ENCODE measurements at regions not wholly inside any gene's neighbourhood (a gene's known extent, or its start where the extent isn't known, plus 50 kb on each side); places are given as distances from the start of the nearest gene placed in this dataset.

- Histone ChIP-seq H3K4me2 (replicated peaks; ENCODE audit: extremely low read depth, low read length, poor library complexity, severe bottlenecking) (no peak overlapping the region), H3K36me3 (replicated peaks in 1 of 2; ENCODE audit: control insufficient read depth in 1 of 2, insufficient read depth in 2 of 2, low read length in 2 of 2) (no peaks in the 10 kb centered on the region), H3K9me3 (replicated peaks in 1 of 2; ENCODE audit: control insufficient read depth in 1 of 2, insufficient read depth in 1 of 2, low read length in 2 of 2) (no peaks in the 10 kb centered on the region), H3K4me1 (ENCODE audit: control insufficient read depth in 1 of 2, insufficient read depth in 2 of 2, low read length in 2 of 2) (no peaks in the 10 kb centered on the region), H2AFZ (ENCODE audit: insufficient read depth, low read depth, low read length, poor library complexity, severe bottlenecking) (no peak overlapping the region), H3K4me3 (replicated peaks in 1 of 3; ENCODE audit: low read depth in 2 of 3, low read length in 3 of 3) (no peak overlapping the region), H3K27me3 (ENCODE audit: control insufficient read depth in 2 of 2, insufficient read depth in 2 of 2, low read length in 2 of 2) (no peaks in the 10 kb centered on the region), H3K79me2 (ENCODE audit: insufficient read depth, low read length) (no peaks in the 10 kb centered on the region), H3K9ac (ENCODE audit: insufficient read depth, low read length, poor library complexity, severe bottlenecking) (no peak overlapping the region), H3K27ac (ENCODE audit: low read depth in 1 of 2, low read length in 2 of 2) (no peak overlapping the region), H4K20me1 (ENCODE audit: insufficient read depth, low read length) (no peaks in the 10 kb centered on the region)
- intact Hi-C loops (cut with micrococcal nuclease): no loop called here
- no peaks in the 10 kb centered on the region for H3K36me3 Mint-ChIP-seq
- TF ChIP-seq, protein P1, sequence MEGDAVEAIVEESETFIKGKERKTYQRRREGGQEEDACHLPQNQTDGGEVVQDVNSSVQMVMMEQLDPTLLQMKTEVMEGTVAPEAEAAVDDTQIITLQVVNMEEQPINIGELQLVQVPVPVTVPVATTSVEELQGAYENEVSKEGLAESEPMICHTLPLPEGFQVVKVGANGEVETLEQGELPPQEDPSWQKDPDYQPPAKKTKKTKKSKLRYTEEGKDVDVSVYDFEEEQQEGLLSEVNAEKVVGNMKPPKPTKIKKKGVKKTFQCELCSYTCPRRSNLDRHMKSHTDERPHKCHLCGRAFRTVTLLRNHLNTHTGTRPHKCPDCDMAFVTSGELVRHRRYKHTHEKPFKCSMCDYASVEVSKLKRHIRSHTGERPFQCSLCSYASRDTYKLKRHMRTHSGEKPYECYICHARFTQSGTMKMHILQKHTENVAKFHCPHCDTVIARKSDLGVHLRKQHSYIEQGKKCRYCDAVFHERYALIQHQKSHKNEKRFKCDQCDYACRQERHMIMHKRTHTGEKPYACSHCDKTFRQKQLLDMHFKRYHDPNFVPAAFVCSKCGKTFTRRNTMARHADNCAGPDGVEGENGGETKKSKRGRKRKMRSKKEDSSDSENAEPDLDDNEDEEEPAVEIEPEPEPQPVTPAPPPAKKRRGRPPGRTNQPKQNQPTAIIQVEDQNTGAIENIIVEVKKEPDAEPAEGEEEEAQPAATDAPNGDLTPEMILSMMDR (IDR thresholded peaks at IDR 0.05): no peak
- DNase-seq: no peak
- H3K4me1 Mint-ChIP-seq: no peaks in the 10 kb centered on the region
- H3K27me3 Mint-ChIP-seq (ENCODE audit: low read depth in 3 of 3): peaks cover 3 to 9% (median 6%) of the 10 kb centered on the region in 3 donors
- H3K4me3 Mint-ChIP-seq: no peak overlapping the region
- H3K9me3 Mint-ChIP-seq: peaks cover 0 to 2% (median under 1%) of the 10 kb centered on the region in 7 donors
- H3K27ac Mint-ChIP-seq: no peak overlapping the region
- 88% methylated on average over 3 of the region's 4 CpGs for WGBS (ENCODE audit: insufficient coverage)
Observed at GRCh38 chr20:21653628-21654027, 51.8 kb upstream of the PAX1 start.

DNA sequence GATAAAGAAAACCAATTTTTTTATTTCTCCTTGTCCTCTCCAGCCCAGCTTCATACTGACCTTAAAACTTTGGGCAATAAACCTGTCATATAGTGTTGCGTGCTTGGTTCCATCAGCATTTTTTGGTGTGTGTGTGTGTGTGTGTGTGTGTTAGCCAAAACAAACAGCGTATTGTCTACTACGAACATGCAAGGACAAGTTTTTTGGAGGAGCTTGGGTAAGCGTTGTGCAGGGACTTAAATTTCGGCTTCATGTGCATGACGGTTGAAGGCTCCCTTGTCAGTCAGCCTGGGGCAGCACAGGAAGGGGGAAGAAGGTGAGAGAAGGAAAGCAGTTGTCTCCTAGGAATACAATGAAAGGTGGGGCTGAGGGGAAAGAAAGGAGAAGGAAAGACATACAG lies 62.0 kb upstream of the PAX1 start:
- Mint-ChIP-seq H3K27ac (no peak overlapping the region), H3K36me3 (no peaks in the 10 kb centered on the region), H3K9me3 (peaks cover 8 to 21% (median 12%) of the 10 kb centered on the region in 7 donors), H3K4me3 (no peak overlapping the region), H3K4me1 (no peaks in the 10 kb centered on the region), H3K27me3 (ENCODE audit: low read depth in 3 of 3) (peaks cover 0 to 8% (median 3%) of the 10 kb centered on the region in 3 donors)
- Histone ChIP-seq H3K36me3 (replicated peaks in 1 of 2; ENCODE audit: control insufficient read depth in 1 of 2, insufficient read depth in 2 of 2, low read length in 2 of 2) (no peaks in the 10 kb centered on the region), H3K4me3 (replicated peaks in 1 of 3; ENCODE audit: low read depth in 2 of 3, low read length in 3 of 3) (no peak overlapping the region), H3K79me2 (ENCODE audit: insufficient read depth, low read length) (no peaks in the 10 kb centered on the region), H3K4me2 (replicated peaks; ENCODE audit: extremely low read depth, low read length, poor library complexity, severe bottlenecking) (no peak overlapping the region), H3K9me3 (replicated peaks in 1 of 2; ENCODE audit: control insufficient read depth in 1 of 2, insufficient read depth in 1 of 2, low read length in 2 of 2) (peaks cover 0 to 4% of the 10 kb centered on the region in 2 donors), H3K27ac (ENCODE audit: low read depth in 1 of 2, low read length in 2 of 2) (no peak overlapping the region), H3K4me1 (ENCODE audit: control insufficient read depth in 1 of 2, insufficient read depth in 2 of 2, low read length in 2 of 2) (no peaks in the 10 kb centered on the region), H3K9ac (ENCODE audit: insufficient read depth, low read length, poor library complexity, severe bottlenecking) (no peak overlapping the region), H4K20me1 (ENCODE audit: insufficient read depth, low read length) (no peaks in the 10 kb centered on the region), H3K27me3 (ENCODE audit: control insufficient read depth in 2 of 2, insufficient read depth in 2 of 2, low read length in 2 of 2) (no peaks in the 10 kb centered on the region), H2AFZ (ENCODE audit: insufficient read depth, low read depth, low read length, poor library complexity, severe bottlenecking) (no peak overlapping the region)
- TF ChIP-seq, protein P1 (IDR thresholded peaks at IDR 0.05): no peak
- 90% methylated on average over 6 of the region's 6 CpGs for WGBS (ENCODE audit: insufficient coverage)
- DNase-seq: no peak
- intact Hi-C loops (cut with micrococcal nuclease): no loop called here

Measured in CD14-positive monocyte (primary cell).